Body of pancreas (tissue), 4 donors: ENCODE measurements at regions not wholly inside any gene's neighbourhood (a gene's known extent, or its start where the extent isn't known, plus 50 kb on each side); places are given as distances from the start of the nearest gene placed in this dataset.

ENCODE experiments used
- CTCF ChIP-seq, 7 experiments: fragments of 450-650 bp in 4 of 7; fragments of 200-600 bp in 3 of 7; sonication (generic) in 3 of 7; IDR thresholded peaks; one replicate each; pipeline ENCODE4 v1.5.1; 2016 to 2019; ENCODE audit warnings: antibody characterized with exemption in 7 of 7
- POLR2A ChIP-seq, 3 donors: fragments of 450-650 bp; IDR thresholded peaks; one replicate each; pipeline ENCODE4 v1.6.1; 2016; ENCODE audit warnings: antibody characterized with exemption in 3 of 3, mild to moderate bottlenecking in 2 of 3

DNA sequence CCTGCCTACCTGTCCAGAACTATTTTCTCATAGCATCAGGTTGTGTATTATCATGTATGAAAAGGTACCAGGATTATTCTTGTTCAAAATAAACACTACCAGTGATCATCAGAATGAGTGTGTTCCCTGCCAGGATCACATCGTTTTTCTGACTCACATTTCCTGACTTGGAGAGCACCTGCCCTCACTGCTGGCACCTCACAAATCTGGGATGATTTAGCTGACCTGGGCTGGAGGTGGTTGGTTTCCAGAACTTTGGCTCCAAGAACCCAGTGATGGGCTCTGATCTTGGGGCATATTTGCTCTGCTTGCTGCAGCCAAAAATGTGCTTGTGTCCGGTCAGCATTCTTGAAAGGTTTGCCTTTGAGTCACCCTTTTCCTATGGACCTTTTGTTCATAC, 836.3 kb upstream of the ACVR2A start:
- no peak for TF ChIP-seq CTCF (IDR thresholded peaks at IDR 0.05)
- no peak for TF ChIP-seq POLR2A (IDR thresholded peaks at IDR 0.05)
